K562 (cell line): ENCODE measurements at regions not wholly inside any gene's neighbourhood (a gene's known extent, or its start where the extent isn't known, plus 50 kb on each side); places are given as distances from the start of the nearest gene placed in this dataset.

Experiments used
- ATAC-seq: fragments of 200-7000 bp; cut with Tn5 transposase; 3 replicates; pipeline ENCODE4 v1.9.1; 2020; ENCODE audit warnings: moderate library complexity
- BruUV-seq: library from RNA; stranded (reverse); fragments of 400-500 nt; replicated peaks from 2 replicates; lab custom pipeline; 2021; lab: Mats Ljungman, UMichigan
- CTCF ChIA-PET: fragments of 300-600 bp; formaldehyde crosslinking; extraction: SDS; loops from one replicate; lab custom pipeline; 2021; ENCODE audit warnings: low intra/inter-chr PET ratio; lab: Yijun Ruan, JAX
- POLR2A ChIA-PET: fragments of 300-600, 350-650 bp; sonication (Branson Sonifier 250); formaldehyde crosslinking; extraction: SDS; loops from one replicate; lab custom pipeline; 2021; ENCODE audit warnings: antibody characterized with exemption, inconsistent platforms; lab: Yijun Ruan, JAX
- DNase-seq, 4 experiments: peaks; one replicate each; pipeline versions ENCODE4 v3.0.0 to v3.0.0-alpha.2; 2011 to 2018; ENCODE audit warnings: low spot score in 3 of 4, mixed read lengths in 3 of 4; ENCODE audit errors: extremely low read depth in 1 of 4
- FAIRE-seq: peaks from 2 replicates; lab custom pipeline; 2011; peaks lifted over from hg19 to GRCh38; lab: Jason Lieb, UNC
- H2AFZ ChIP-seq: 2 replicates; pipeline ENCODE4 v1.6.0; 2011; ENCODE audit warnings: low read depth, low read length, control low read depth, inconsistent platforms
- H3K27ac ChIP-seq: fragments of 200-600 bp; 3 replicates; pipeline ENCODE4 v1.8.0; 2011; ENCODE audit warnings: low read depth, mild to moderate bottlenecking, control low read depth, inconsistent platforms, low read length, moderate library complexity, mixed read lengths; ENCODE audit errors: extremely low read depth
- H3K27me3 ChIP-seq, 2 experiments: fragments of 300-600 bp in 1 of 2; 2 replicates in 1 of 2; 3 replicates in 1 of 2; pipeline versions ENCODE4 v1.6.0 to v1.8.0; 2011; ENCODE audit warnings: inconsistent platforms in 2 of 2, low read length in 2 of 2, mild to moderate bottlenecking in 1 of 2, mixed read lengths in 1 of 2, moderate library complexity in 1 of 2; ENCODE audit not compliant: control insufficient read depth in 2 of 2, insufficient read depth in 2 of 2
- H3K36me3 ChIP-seq: fragments of 300-600 bp; 3 replicates; pipeline ENCODE4 v1.8.0; 2011; ENCODE audit warnings: mild to moderate bottlenecking, low read length, inconsistent platforms; ENCODE audit not compliant: control insufficient read depth, insufficient read depth
- H3K4me1 ChIP-seq, 2 experiments: fragments of 200-600 bp in 1 of 2; replicated peaks in 1 of 2; 2 replicates in 1 of 2; 3 replicates in 1 of 2; pipeline versions ENCODE4 v1.5.1 to v1.8.0; 2011; ENCODE audit warnings: inconsistent platforms in 2 of 2, low read length in 2 of 2, mild to moderate bottlenecking in 1 of 2, mixed read lengths in 1 of 2, moderate library complexity in 1 of 2; ENCODE audit not compliant: control insufficient read depth in 2 of 2, insufficient read depth in 2 of 2
- H3K4me2 ChIP-seq: 2 replicates; pipeline ENCODE4 v1.6.1; 2011; ENCODE audit warnings: low read length, control low read depth, inconsistent platforms, mixed read lengths; ENCODE audit not compliant: insufficient read depth
- H3K4me3 ChIP-seq: fragments of 200-600 bp; sonication (generic), shearing (Covaris generic); 2 replicates; pipeline ENCODE4 v1.5.1; 2016; ENCODE audit warnings: control low read depth, inconsistent platforms
- H3K79me2 ChIP-seq: fragments of 200-600 bp; 3 replicates; pipeline ENCODE4 v1.8.0; 2011; ENCODE audit warnings: low read length, inconsistent platforms; ENCODE audit not compliant: control insufficient read depth, insufficient read depth
- H3K9ac ChIP-seq, 2 experiments: 2 replicates each; pipeline versions ENCODE4 v1.6.0 to v1.6.1; 2011; ENCODE audit warnings: low read depth in 2 of 2, low read length in 2 of 2, control low read depth in 1 of 2, inconsistent platforms in 1 of 2, mild to moderate bottlenecking in 1 of 2, mixed read lengths in 1 of 2; ENCODE audit not compliant: insufficient read depth in 1 of 2
- H3K9me1 ChIP-seq: one replicate; pipeline ENCODE4 v1.6.0; 2011; ENCODE audit warnings: inconsistent platforms, mild to moderate bottlenecking, low read length, moderate library complexity; ENCODE audit not compliant: control insufficient read depth, insufficient read depth
- H3K9me3 ChIP-seq: replicated peaks from 2 replicates; pipeline ENCODE4 v1.5.1; 2011; ENCODE audit warnings: low read depth, low read length, inconsistent platforms; ENCODE audit not compliant: control insufficient read depth, insufficient read depth
- H4K20me1 ChIP-seq: replicated peaks from 2 replicates; pipeline ENCODE4 v1.6.1; 2011; ENCODE audit warnings: low read length, inconsistent platforms, mixed read lengths; ENCODE audit not compliant: control insufficient read depth, insufficient read depth
- CHCHD3 ChIP-seq: fragments of 250-450 bp; sonication (Bioruptor Pico); IDR thresholded peaks from 2 replicates; pipeline ENCODE4 v2.1.2; 2022; ENCODE audit warnings: mild to moderate bottlenecking
- IRF1 ChIP-seq: sonication (generic); formaldehyde crosslinking; IDR thresholded peaks from 2 replicates; pipeline ENCODE4 v1.8.0; 2022; ENCODE audit warnings: missing genetic modification reagents, mild to moderate bottlenecking, borderline replicate concordance
- POLR2G ChIP-seq: fragments of 200-400 bp; formaldehyde crosslinking; IDR thresholded peaks from 2 replicates; pipeline ENCODE4 v1.6.1; 2017; ENCODE audit warnings: low read depth, mild to moderate bottlenecking, antibody characterized with exemption, low read length, moderate library complexity
- TAF7 ChIP-seq: fragments of 450-650 bp; IDR thresholded peaks from 2 replicates; pipeline ENCODE4 v1.6.1; 2016; ENCODE audit warnings: missing genetic modification characterization, missing compliant biosample characterization
- TSC22D4 ChIP-seq: fragments of 450-650 bp; IDR thresholded peaks from 2 replicates; pipeline ENCODE4 v1.6.1; 2016; ENCODE audit warnings: missing genetic modification characterization, missing biosample characterization, control low read depth
- ZBTB8A ChIP-seq: fragments of 450-650 bp; IDR thresholded peaks from 2 replicates; pipeline ENCODE4 v1.6.1; 2018; ENCODE audit warnings: mild to moderate bottlenecking, moderate library complexity; ENCODE audit not compliant: partially characterized antibody
- ZNF232 ChIP-seq: sonication (generic); formaldehyde crosslinking; IDR thresholded peaks from 2 replicates; pipeline ENCODE4 v1.8.0; 2022; ENCODE audit warnings: mild to moderate bottlenecking, missing genetic modification reagents
- ZNF347 ChIP-seq: fragments of 450-650 bp; formaldehyde crosslinking; IDR thresholded peaks from 2 replicates; pipeline ENCODE4 v1.4.0; 2020; ENCODE audit warnings: low read depth, mild to moderate bottlenecking, moderate library complexity
- ZNF512 ChIP-seq: IDR thresholded peaks from 2 replicates; pipeline ENCODE4 v1.6.1; 2016; ENCODE audit warnings: missing genetic modification characterization, missing compliant biosample characterization
- ZNF778 ChIP-seq: fragments of 450-650 bp; formaldehyde crosslinking; IDR thresholded peaks from 2 replicates; pipeline ENCODE4 v1.4.0; 2020; ENCODE audit warnings: mild to moderate bottlenecking, moderate library complexity
- ZSCAN32 ChIP-seq: fragments of 450-650 bp; formaldehyde crosslinking; IDR thresholded peaks from 2 replicates; pipeline ENCODE4 v1.4.0; 2020; ENCODE audit warnings: mild to moderate bottlenecking, moderate library complexity
- WGBS: fragments of 100-300 bp; shearing (Covaris generic); methylation state at CpG from one replicate; pipeline ENCODE4 v1.1.6; 2016; ENCODE audit warnings: low coverage, mixed read lengths; ENCODE audit not compliant: insufficient coverage; ENCODE audit errors: missing lambda C conversion rate; 5-methylcytosine and 5-hydroxymethylcytosine counted together
- in situ Hi-C: fragments of 300-500 bp; cut with MboI; formaldehyde crosslinking; loops from 4 replicates; pipeline ENCODE4 v1.15.0; 2018; ENCODE audit warnings: inconsistent platforms, mixed read lengths
- intact Hi-C: fragments of 100-400 bp; cut with micrococcal nuclease; formaldehyde crosslinking; loops from 2 replicates; pipeline ENCODE4 v1.14.2; 2022
- TF ChIP-seq, protein P1 (sequence below): fragments of 250-450 bp; sonication (Bioruptor Pico); IDR thresholded peaks from 2 replicates; pipeline ENCODE4 v1.6.1; 2021; ENCODE audit warnings: mild to moderate bottlenecking
- TF ChIP-seq, protein P2 (sequence below): fragments of 450-650 bp; formaldehyde crosslinking; IDR thresholded peaks from 2 replicates; pipeline ENCODE4 v1.4.0; 2020; ENCODE audit warnings: mild to moderate bottlenecking, moderate library complexity
- TF ChIP-seq, protein P3 (sequence below): fragments of 450-650 bp; IDR thresholded peaks from 2 replicates; pipeline ENCODE4 v1.6.1; 2016; ENCODE audit warnings: mild to moderate bottlenecking
- TF ChIP-seq, protein P4 (sequence below), 3 experiments: fragments of 200-800 bp in 1 of 3; sonication (Bioruptor generic) in 1 of 3; sonication (generic) in 1 of 3; formaldehyde crosslinking in 1 of 3; IDR thresholded peaks; 2 replicates each; pipeline versions ENCODE4 v1.6.1 to v1.8.0; 2016 to 2022; ENCODE audit warnings: mild to moderate bottlenecking in 2 of 3, missing compliant biosample characterization in 2 of 3, missing genetic modification characterization in 2 of 3, missing genetic modification reagents in 1 of 3

- no peaks in the 10 kb centered on the region for H3K36me3 ChIP-seq
- H2AFZ ChIP-seq = no peak overlapping the region
- FAIRE-seq = no peak
- H3K4me2 ChIP-seq = no peak overlapping the region
- ATAC-seq = no peak
- intact Hi-C loops (no loop called here), in situ Hi-C loops (no loop called here)
- CTCF ChIA-PET = no interaction called here
- no peaks in the 10 kb centered on the region for H3K9me1 ChIP-seq
- BruUV-seq = no TSS peak
- H3K4me3 ChIP-seq = no peak overlapping the region
- no peaks in the 10 kb centered on the region for H4K20me1 ChIP-seq
- H3K4me1 ChIP-seq = no peaks in the 10 kb centered on the region
- H3K27me3 ChIP-seq = peaks cover 1 to 2% of the 10 kb centered on the region in 2 experiments; a peak in 2 of 5 replicates
- POLR2A ChIA-PET = interaction anchor here (1.5 kb wide), 1 partner anchor 12 kb away, joined by 3 read pairs; no protein-coding TSS in a partner anchor
- no peak for DNase-seq
- 6% methylated on average over 3 of the region's 3 CpGs for WGBS
- H3K27ac ChIP-seq = no peak overlapping the region
- H3K79me2 ChIP-seq = no peaks in the 10 kb centered on the region
- no peaks in the 10 kb centered on the region for H3K9me3 ChIP-seq
- H3K9ac ChIP-seq = no peak overlapping the region
- no peak for TF ChIP-seq POLR2G
- TF ChIP-seq ZSCAN32 = no peak
- no peak for TF ChIP-seq IRF1 (CRISPR knock-in tag)
- TF ChIP-seq TAF7 (tag) = no peak
- TF ChIP-seq, protein P1, sequence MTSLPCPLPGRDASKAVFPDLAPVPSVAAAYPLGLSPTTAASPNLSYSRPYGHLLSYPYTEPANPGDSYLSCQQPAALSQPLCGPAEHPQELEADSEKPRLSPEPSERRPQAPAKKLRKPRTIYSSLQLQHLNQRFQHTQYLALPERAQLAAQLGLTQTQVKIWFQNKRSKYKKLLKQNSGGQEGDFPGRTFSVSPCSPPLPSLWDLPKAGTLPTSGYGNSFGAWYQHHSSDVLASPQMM (CRISPR knock-in tag) = no peak
- TF ChIP-seq ZNF512 = no peak
- no peak for TF ChIP-seq ZNF232
- TF ChIP-seq ZNF347 = no peak
- TF ChIP-seq CHCHD3 (CRISPR knock-in tag) = no peak
- no peak for TF ChIP-seq TSC22D4 (tag)
- TF ChIP-seq ZBTB8A = no peak
- TF ChIP-seq, protein P2, sequence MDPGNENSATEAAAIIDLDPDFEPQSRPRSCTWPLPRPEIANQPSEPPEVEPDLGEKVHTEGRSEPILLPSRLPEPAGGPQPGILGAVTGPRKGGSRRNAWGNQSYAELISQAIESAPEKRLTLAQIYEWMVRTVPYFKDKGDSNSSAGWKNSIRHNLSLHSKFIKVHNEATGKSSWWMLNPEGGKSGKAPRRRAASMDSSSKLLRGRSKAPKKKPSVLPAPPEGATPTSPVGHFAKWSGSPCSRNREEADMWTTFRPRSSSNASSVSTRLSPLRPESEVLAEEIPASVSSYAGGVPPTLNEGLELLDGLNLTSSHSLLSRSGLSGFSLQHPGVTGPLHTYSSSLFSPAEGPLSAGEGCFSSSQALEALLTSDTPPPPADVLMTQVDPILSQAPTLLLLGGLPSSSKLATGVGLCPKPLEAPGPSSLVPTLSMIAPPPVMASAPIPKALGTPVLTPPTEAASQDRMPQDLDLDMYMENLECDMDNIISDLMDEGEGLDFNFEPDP (CRISPR knock-in tag) = no peak
- TF ChIP-seq, protein P3, sequence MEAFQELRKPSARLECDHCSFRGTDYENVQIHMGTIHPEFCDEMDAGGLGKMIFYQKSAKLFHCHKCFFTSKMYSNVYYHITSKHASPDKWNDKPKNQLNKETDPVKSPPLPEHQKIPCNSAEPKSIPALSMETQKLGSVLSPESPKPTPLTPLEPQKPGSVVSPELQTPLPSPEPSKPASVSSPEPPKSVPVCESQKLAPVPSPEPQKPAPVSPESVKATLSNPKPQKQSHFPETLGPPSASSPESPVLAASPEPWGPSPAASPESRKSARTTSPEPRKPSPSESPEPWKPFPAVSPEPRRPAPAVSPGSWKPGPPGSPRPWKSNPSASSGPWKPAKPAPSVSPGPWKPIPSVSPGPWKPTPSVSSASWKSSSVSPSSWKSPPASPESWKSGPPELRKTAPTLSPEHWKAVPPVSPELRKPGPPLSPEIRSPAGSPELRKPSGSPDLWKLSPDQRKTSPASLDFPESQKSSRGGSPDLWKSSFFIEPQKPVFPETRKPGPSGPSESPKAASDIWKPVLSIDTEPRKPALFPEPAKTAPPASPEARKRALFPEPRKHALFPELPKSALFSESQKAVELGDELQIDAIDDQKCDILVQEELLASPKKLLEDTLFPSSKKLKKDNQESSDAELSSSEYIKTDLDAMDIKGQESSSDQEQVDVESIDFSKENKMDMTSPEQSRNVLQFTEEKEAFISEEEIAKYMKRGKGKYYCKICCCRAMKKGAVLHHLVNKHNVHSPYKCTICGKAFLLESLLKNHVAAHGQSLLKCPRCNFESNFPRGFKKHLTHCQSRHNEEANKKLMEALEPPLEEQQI = no peak
- TF ChIP-seq ZNF778 = no peak
- TF ChIP-seq, protein P4, sequence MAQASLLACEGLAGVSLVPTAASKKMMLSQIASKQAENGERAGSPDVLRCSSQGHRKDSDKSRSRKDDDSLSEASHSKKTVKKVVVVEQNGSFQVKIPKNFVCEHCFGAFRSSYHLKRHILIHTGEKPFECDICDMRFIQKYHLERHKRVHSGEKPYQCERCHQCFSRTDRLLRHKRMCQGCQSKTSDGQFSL (CRISPR knock-in tag; IDR thresholded peaks at IDR 0.05) = no peak
- TF ChIP-seq, protein P4 (tag; IDR thresholded peaks at IDR 0.05) = no peak
These were observed 99.5 kb upstream of the BLTP1 start for GRCh38 chr4:122052677-122053076.
